Vagina (tissue), 2 donors: ENCODE measurements at regions not wholly inside any gene's neighbourhood (a gene's known extent, or its start where the extent isn't known, plus 50 kb on each side); places are given as distances from the start of the nearest gene placed in this dataset.

Experiments used
- CTCF ChIP-seq, 3 experiments: fragments of 450-650 bp in 2 of 3; fragments of 200-600 bp in 1 of 3; sonication (generic) in 1 of 3; IDR thresholded peaks; one replicate each; pipeline ENCODE4 v1.5.1; 2017 to 2019; ENCODE audit warnings: antibody characterized with exemption in 3 of 3, mild to moderate bottlenecking in 2 of 3, moderate library complexity in 2 of 3
- POLR2A ChIP-seq, 2 donors: fragments of 450-650 bp; IDR thresholded peaks; one replicate each; pipeline ENCODE4 v1.6.1; 2017; ENCODE audit warnings: antibody characterized with exemption in 2 of 2, mild to moderate bottlenecking in 2 of 2, moderate library complexity in 2 of 2
- POLR2AphosphoS5 ChIP-seq, 2 donors: sonication (generic); formaldehyde crosslinking; IDR thresholded peaks; one replicate each; pipeline ENCODE4 v1.9.0; 2017; ENCODE audit warnings: antibody characterized with exemption in 2 of 2, mild to moderate bottlenecking in 2 of 2, low read depth in 1 of 2; ENCODE audit not compliant: insufficient read depth in 1 of 2

- TF ChIP-seq POLR2A (IDR thresholded peaks at IDR 0.05) = no peak
- TF ChIP-seq CTCF (IDR thresholded peaks at IDR 0.05) = no peak
- no peak for TF ChIP-seq POLR2AphosphoS5 (IDR thresholded peaks at IDR 0.05; ENCODE audit: insufficient read depth in 1 of 2, low read depth in 1 of 2)
These were observed 822.9 kb upstream of the PRR20A start for GRCh38 chr13:56317841-56318240.
